Jurkat, Clone E6-1 (cell line): ENCODE measurements at regions not wholly inside any gene's neighbourhood (a gene's known extent, or its start where the extent isn't known, plus 50 kb on each side); places are given as distances from the start of the nearest gene placed in this dataset.

Experiments
- DNase-seq: peaks from one replicate; pipeline ENCODE4 v3.0.0-alpha.2; 2011; ENCODE audit warnings: low read depth, low spot score
- H3K4me3 ChIP-seq: 2 replicates; pipeline ENCODE4 v1.5.1; 2011; ENCODE audit warnings: mild to moderate bottlenecking, low read length, control low read depth, moderate library complexity

- DNase-seq, result no peak
- H3K4me3 ChIP-seq, result no peak overlapping the region
These were observed 120.4 kb upstream of the SPRY4 start for GRCh38 chr5:142445266-142445665.

GRCh38 chr5:142441616-142442015 lies 116.8 kb upstream of the SPRY4 start:
- no peak overlapping the region for H3K4me3 ChIP-seq
- DNase-seq, result peak; percentile 77

GRCh38 chr5:142439207-142439860 lies 114.5 kb upstream of the SPRY4 start:
- no peak for DNase-seq
- no peak overlapping the region for H3K4me3 ChIP-seq

GRCh38 chr5:142438573-142438972 lies 113.8 kb upstream of the SPRY4 start:
- no peak for DNase-seq
- H3K4me3 ChIP-seq, result no peak overlapping the region

- no peak for DNase-seq
- no peak overlapping the region for H3K4me3 ChIP-seq
These were observed 112.7 kb upstream of the SPRY4 start for GRCh38 chr5:142437563-142437962.

GRCh38 chr5:142435410-142436115 lies 110.7 kb upstream of the SPRY4 start:
- H3K4me3 ChIP-seq, result no peak overlapping the region
- no peak for DNase-seq

- no peak overlapping the region for H3K4me3 ChIP-seq
These were observed 109.4 kb upstream of the SPRY4 start for GRCh38 chr5:142434322-142434612.

GRCh38 chr5:142433526-142434321 lies 108.9 kb upstream of the SPRY4 start:
- H3K4me3 ChIP-seq, result peak overlapping the region; percentile 46
- no peak for DNase-seq

More at GRCh38 chr5:142434322-142434612, 109.4 kb upstream of the SPRY4 start:
- no peak for DNase-seq

GRCh38 chr5:142432961-142433360 lies 108.1 kb upstream of the SPRY4 start:
- DNase-seq, result peak; percentile 96
- peak overlapping the region; percentile 46 for H3K4me3 ChIP-seq

GRCh38 chr5:142432369-142432863 lies 107.6 kb upstream of the SPRY4 start:
- H3K4me3 ChIP-seq, result peak overlapping the region; percentile 46
- DNase-seq, result peak; percentile 86

GRCh38 chr5:142428773-142429473 lies 104.1 kb upstream of the SPRY4 start:
- no peak overlapping the region for H3K4me3 ChIP-seq
- DNase-seq, result no peak

- DNase-seq, result no peak
- H3K4me3 ChIP-seq, result no peak overlapping the region
These were observed 103.4 kb upstream of the SPRY4 start for GRCh38 chr5:142428036-142428772.

GRCh38 chr5:142427529-142427928 lies 102.7 kb upstream of the SPRY4 start:
- DNase-seq, result no peak
- H3K4me3 ChIP-seq, result no peak overlapping the region

- no peak overlapping the region; the same call in 1 of the 2 replicates for H3K4me3 ChIP-seq
These were observed 102.2 kb upstream of the SPRY4 start for GRCh38 chr5:142427015-142427364.

GRCh38 chr5:142426129-142427014 lies 101.6 kb upstream of the SPRY4 start:
- DNase-seq, result peak; percentile 90
- peak overlapping the region; percentile 13 for H3K4me3 ChIP-seq

More at GRCh38 chr5:142427015-142427364, 102.2 kb upstream of the SPRY4 start:
- no peak for DNase-seq

- DNase-seq, result peak; percentile 78
- H3K4me3 ChIP-seq, result peak overlapping the region; percentile 13
These were observed 100.7 kb upstream of the SPRY4 start for GRCh38 chr5:142425286-142426065.

- H3K4me3 ChIP-seq, result no peak overlapping the region
- no peak for DNase-seq
These were observed 97.6 kb upstream of the SPRY4 start for GRCh38 chr5:142422429-142422828.
